ENCODE measurements at regions not wholly inside any gene's neighbourhood (a gene's known extent, or its start where the extent isn't known, plus 50 kb on each side); places are given as distances from the start of the nearest gene placed in this dataset.
A peak's percentile ranks its signal among the peaks of the same experiment; 100 is the strongest.

- TF ChIP-seq CTCF (IDR thresholded peaks at IDR 0.05) (no peak), POLR2AphosphoS5 (IDR thresholded peaks at IDR 0.05) (no peak), EP300 (IDR thresholded peaks at IDR 0.05) (no peak), POLR2A (IDR thresholded peaks at IDR 0.05) (no peak)
- ATAC-seq = no peak
- H3K9me3 ChIP-seq = no peaks in the 10 kb centered on the region
- H3K4me1 ChIP-seq = peaks cover 0 to 21% (median 0%) of the 10 kb centered on the region in 3 donors
- no peak overlapping the region for H3K4me3 ChIP-seq
- WGBS, 2 donors (ENCODE audit: low coverage in 1 of 2) = 39 to 42% methylated on average over 3 of the region's 3 CpGs
- no peaks in the 10 kb centered on the region for H3K27me3 ChIP-seq
- H3K27ac ChIP-seq = peak overlapping the region in 2 of 4 donors; percentile 13 to 43
- H3K36me3 ChIP-seq = no peaks in the 10 kb centered on the region
Measured at GRCh38 chrX:45751156-45751555, 550.5 kb upstream of the DIPK2B start.

GRCh38 chrX:45750639-45751038 lies 550.0 kb upstream of the DIPK2B start:
- Histone ChIP-seq H3K36me3 (no peaks in the 10 kb centered on the region), H3K9me3 (no peaks in the 10 kb centered on the region), H3K4me3 (no peak overlapping the region), H3K4me1 (peaks cover 0 to 21% (median 0%) of the 10 kb centered on the region in 3 donors), H3K27me3 (no peaks in the 10 kb centered on the region), H3K27ac (peak overlapping the region in 2 of 4 donors; percentile 13 to 43)
- no peak for TF ChIP-seq POLR2AphosphoS5 (IDR thresholded peaks at IDR 0.05)
- ATAC-seq = peak; percentile 69
- WGBS, 2 donors (ENCODE audit: low coverage in 1 of 2) = 50% methylated on average over 5 of the region's 5 CpGs; no CpG with 5 or more reads in 1 of the 2 donors

GRCh38 chrX:45749375-45749774 lies 548.7 kb upstream of the DIPK2B start:
- Histone ChIP-seq H3K4me3 (no peak overlapping the region), H3K27me3 (no peaks in the 10 kb centered on the region), H3K27ac (peak overlapping the region in 1 of 4 donors; percentile 43), H3K4me1 (peaks cover 0 to 21% (median 0%) of the 10 kb centered on the region in 3 donors), H3K36me3 (no peaks in the 10 kb centered on the region), H3K9me3 (no peaks in the 10 kb centered on the region)
- no peak for ATAC-seq
- WGBS, 2 donors (ENCODE audit: low coverage in 1 of 2) = 52 to 89% methylated on average over 2 to 3 of the region's 4 CpGs
- TF ChIP-seq POLR2AphosphoS5 (IDR thresholded peaks at IDR 0.05) (no peak), CTCF (IDR thresholded peaks at IDR 0.05) (peak in 3 of 4 experiments; percentile 21 to 47 (median 45)), POLR2A (IDR thresholded peaks at IDR 0.05) (no peak), EP300 (IDR thresholded peaks at IDR 0.05) (no peak)

- Histone ChIP-seq H3K36me3 (no peaks in the 10 kb centered on the region), H3K4me3 (no peak overlapping the region), H3K27ac (no peak overlapping the region), H3K4me1 (peaks cover 0 to 21% (median 0%) of the 10 kb centered on the region in 3 donors), H3K9me3 (no peaks in the 10 kb centered on the region), H3K27me3 (no peaks in the 10 kb centered on the region)
- no peak for ATAC-seq
- WGBS, 2 donors (ENCODE audit: low coverage in 1 of 2) = 56 to 100% methylated on average over 1 of the region's 1 CpG
- TF ChIP-seq POLR2AphosphoS5 (IDR thresholded peaks at IDR 0.05) (no peak), CTCF (IDR thresholded peaks at IDR 0.05) (no peak), POLR2A (IDR thresholded peaks at IDR 0.05) (no peak)
Measured at GRCh38 chrX:45748369-45748774, 547.7 kb upstream of the DIPK2B start.

- H3K36me3 ChIP-seq = no peaks in the 10 kb centered on the region
- no peak overlapping the region for H3K4me3 ChIP-seq
- ATAC-seq = no peak
- WGBS, 2 donors (ENCODE audit: low coverage in 1 of 2) = 36 to 51% methylated on average over 3 of the region's 4 CpGs
- no peaks in the 10 kb centered on the region for H3K27me3 ChIP-seq
- H3K27ac ChIP-seq = no peak overlapping the region
- peaks cover 0 to 21% (median 0%) of the 10 kb centered on the region in 3 donors for H3K4me1 ChIP-seq
- no peak for TF ChIP-seq POLR2A (IDR thresholded peaks at IDR 0.05)
- TF ChIP-seq POLR2AphosphoS5 (IDR thresholded peaks at IDR 0.05) = no peak
- no peak for TF ChIP-seq EP300 (IDR thresholded peaks at IDR 0.05)
- no peak for TF ChIP-seq CTCF (IDR thresholded peaks at IDR 0.05)
- H3K9me3 ChIP-seq = no peaks in the 10 kb centered on the region
Measured at GRCh38 chrX:45747905-45748304, 547.2 kb upstream of the DIPK2B start.
